Fibroblast of mammary gland (primary cell): ENCODE measurements at regions not wholly inside any gene's neighbourhood (a gene's known extent, or its start where the extent isn't known, plus 50 kb on each side); places are given as distances from the start of the nearest gene placed in this dataset.

Source experiments
- DNase-seq: peaks from one replicate; pipeline ENCODE4 v3.0.0-alpha.2; 2010; ENCODE audit warnings: low read depth
- H3K4me3 ChIP-seq: 2 replicates; pipeline ENCODE4 v1.5.1; 2011; ENCODE audit warnings: low read depth, mild to moderate bottlenecking, low read length, moderate library complexity; ENCODE audit not compliant: control insufficient read depth
- TF ChIP-seq, protein P1 (sequence below): conservative IDR thresholded peaks from 2 replicates; pipeline ENCODE4 v1.5.1; 2011; ENCODE audit warnings: low read depth, low read length, inconsistent platforms; ENCODE audit not compliant: control insufficient read depth, insufficient read depth

DNA sequence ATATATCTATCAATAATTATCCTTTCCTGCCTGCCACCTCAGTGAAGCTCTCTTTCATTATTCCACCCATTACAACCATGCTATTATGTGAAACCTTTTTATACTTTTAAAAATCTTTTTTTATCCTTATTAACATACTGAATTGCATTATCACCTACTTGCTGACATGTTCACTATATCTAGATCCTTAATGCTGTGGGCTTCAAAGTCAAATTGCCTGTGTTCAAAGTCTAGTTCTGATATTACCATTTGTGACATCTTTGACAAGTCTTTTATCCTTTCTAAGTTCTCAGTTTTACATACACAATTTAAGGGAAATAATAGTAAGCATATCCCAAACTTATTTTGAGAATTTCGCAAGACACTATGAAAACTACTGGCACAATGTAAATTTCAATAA, 2239.4 kb downstream of the LRRC4C start:
- TF ChIP-seq, protein P1, sequence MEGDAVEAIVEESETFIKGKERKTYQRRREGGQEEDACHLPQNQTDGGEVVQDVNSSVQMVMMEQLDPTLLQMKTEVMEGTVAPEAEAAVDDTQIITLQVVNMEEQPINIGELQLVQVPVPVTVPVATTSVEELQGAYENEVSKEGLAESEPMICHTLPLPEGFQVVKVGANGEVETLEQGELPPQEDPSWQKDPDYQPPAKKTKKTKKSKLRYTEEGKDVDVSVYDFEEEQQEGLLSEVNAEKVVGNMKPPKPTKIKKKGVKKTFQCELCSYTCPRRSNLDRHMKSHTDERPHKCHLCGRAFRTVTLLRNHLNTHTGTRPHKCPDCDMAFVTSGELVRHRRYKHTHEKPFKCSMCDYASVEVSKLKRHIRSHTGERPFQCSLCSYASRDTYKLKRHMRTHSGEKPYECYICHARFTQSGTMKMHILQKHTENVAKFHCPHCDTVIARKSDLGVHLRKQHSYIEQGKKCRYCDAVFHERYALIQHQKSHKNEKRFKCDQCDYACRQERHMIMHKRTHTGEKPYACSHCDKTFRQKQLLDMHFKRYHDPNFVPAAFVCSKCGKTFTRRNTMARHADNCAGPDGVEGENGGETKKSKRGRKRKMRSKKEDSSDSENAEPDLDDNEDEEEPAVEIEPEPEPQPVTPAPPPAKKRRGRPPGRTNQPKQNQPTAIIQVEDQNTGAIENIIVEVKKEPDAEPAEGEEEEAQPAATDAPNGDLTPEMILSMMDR: no peak
- DNase-seq: no peak
- no peak overlapping the region for H3K4me3 ChIP-seq

DNA sequence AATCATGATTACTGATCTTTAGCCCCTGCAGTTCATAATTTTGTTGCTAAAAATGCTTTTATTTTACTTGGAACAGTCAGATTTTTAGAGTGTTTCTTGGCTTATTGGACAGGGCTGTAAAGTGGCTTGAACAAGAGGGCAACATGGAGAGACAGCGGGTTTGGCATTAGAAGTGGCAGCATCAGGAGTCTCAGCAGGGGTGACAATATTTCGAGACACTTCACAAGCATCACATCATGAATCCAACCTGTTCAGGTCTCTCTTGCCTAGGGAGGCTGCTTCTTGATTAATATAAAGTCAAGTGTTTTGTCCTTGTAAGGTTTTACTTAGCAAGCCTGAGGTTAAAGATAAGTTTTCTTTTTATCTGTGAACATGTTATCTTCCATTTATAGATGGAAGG, 2249.5 kb downstream of the LRRC4C start:
- H3K4me3 ChIP-seq: no peak overlapping the region
- TF ChIP-seq, protein P1: no peak
- no peak for DNase-seq

DNA sequence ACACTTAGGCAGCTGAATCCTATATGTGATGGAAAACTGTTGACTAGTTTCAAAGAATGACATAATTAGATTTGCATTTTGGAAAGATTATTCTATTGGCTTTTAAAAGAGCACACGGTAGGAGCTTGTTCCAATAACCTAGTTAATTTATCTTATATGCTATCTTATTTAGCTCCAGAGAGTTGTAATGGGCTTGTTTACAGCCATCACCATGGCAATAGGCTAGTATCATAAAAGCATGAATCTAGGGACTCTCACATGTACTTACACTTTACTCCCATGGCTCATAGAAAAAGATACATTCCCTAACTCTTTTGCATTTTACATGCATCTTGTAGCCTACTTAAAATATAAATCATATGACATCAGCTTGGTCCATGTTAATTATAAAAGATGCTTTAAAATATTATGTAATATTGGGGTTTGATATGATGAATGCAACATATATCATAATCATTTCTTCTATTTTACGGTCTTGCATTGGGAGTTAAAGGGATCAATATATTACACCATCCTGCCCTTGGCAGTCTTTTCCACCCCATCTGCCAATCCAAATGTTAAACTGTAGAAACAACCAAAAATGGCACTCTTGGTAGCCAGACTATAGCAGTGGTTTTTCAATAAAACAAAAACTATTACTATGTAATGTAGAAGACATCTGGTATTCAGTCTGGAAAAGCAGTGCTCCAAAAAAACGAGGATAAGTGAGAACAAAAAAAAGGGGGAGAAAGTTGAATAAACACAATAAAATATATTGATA, 2254.0 kb downstream of the LRRC4C start:
- TF ChIP-seq, protein P1: no peak
- no peak overlapping the region for H3K4me3 ChIP-seq
- no peak for DNase-seq

DNA sequence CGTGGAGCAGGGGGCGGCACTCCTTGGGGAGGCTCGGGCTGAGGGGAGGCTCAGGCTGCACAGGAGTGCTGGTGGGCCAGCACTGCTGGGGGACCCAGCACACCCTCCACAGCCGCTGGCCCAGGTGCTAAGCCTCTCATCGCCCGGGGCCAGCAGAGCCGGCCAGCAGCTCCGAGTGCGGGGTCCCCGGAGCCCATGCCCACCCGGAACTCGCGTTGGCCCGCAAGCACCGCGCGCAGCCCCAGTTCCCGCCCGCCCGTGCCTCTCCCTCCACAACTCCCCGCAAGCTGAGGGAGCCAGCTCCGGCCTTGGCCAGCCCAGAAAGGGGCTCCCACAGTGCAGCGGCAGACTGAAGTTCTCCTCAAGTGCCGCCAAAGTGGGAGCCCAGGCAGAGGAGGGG, 2266.8 kb downstream of the LRRC4C start:
- H3K4me3 ChIP-seq: no peak overlapping the region
- DNase-seq: no peak
- TF ChIP-seq, protein P1: no peak

DNA sequence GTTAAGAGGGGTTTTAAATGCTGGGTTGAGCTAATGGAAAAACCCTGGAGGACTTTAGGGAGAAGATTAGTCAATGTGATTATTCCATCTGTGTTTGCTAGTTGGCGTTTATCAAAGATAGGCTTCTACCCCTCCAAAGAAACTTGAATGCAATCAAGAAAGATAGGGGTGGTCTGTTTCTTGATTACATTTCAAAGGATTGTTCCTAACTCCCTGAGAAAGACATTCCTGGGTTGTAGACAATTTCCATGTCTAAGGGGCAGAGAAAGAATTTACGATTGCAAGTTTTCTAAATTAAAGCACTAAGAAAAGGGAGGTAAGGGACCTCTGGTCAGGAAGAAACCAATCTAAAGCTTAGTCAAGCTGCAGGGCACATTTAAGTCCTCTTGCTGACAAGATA, 2268.7 kb downstream of the LRRC4C start:
- H3K4me3 ChIP-seq: no peak overlapping the region
- TF ChIP-seq, protein P1: no peak
- no peak for DNase-seq

DNA sequence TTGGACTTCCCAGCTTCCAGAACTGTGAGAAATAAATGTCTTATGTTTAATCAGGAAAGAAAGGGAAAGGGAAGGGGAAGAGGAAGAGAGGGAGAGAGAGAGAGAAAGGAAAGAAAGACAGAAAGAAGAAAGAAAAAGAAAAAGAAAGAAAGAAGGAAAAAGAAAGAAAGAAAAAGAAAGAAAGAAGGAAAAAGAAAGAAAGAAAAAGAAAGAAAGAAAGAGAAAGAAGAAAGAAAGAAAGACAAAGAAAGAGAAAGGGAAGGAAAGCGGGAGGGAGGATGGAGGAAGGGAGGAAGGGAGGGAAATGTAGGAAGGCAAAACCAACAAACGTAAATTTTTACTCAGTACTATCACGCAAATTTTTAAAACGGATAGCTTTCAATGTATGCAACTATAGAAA, 2281.8 kb downstream of the LRRC4C start:
- no peak overlapping the region for H3K4me3 ChIP-seq
- no peak for DNase-seq
- TF ChIP-seq, protein P1: no peak

DNA sequence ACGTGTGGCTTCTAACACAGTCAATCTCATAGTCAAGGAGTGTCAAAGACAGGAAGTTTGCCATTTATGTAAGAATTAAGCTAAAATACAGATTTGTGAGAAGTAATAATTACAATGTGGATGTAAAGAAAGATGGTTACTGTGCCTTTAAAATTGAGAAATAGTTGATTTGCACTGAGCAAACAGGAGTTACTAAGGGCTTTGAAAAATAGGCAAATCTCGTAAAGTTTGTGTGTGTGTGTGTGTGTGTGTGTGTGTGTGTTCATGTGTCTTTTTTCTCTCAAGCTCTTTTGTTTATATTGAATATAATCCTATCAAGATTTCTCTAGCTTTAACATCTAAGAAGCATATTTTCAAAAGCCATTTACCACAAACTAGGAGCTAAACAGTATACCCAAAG, 2284.5 kb downstream of the LRRC4C start:
- TF ChIP-seq, protein P1: no peak
- no peak overlapping the region for H3K4me3 ChIP-seq
- no peak for DNase-seq
